Mesenchymal stem cell (in vitro differentiated cells and primary cell): ENCODE measurements at regions not wholly inside any gene's neighbourhood (a gene's known extent, or its start where the extent isn't known, plus 50 kb on each side); places are given as distances from the start of the nearest gene placed in this dataset.

Experiments
- DNase-seq: peaks from one replicate; pipeline ENCODE4 v3.0.0-alpha.2; 2013
- H2AFZ ChIP-seq: one replicate; pipeline ENCODE4 v1.6.1; 2013; ENCODE audit warnings: low read depth, mild to moderate bottlenecking, control low read depth, inconsistent platforms, low read length, moderate library complexity
- H2AK5ac ChIP-seq: 2 replicates; pipeline ENCODE4 v1.6.1; 2013; ENCODE audit warnings: low read length, moderate library complexity, mild to moderate bottlenecking, inconsistent platforms; ENCODE audit not compliant: severe bottlenecking
- H2BK120ac ChIP-seq: one replicate; pipeline ENCODE4 v1.6.1; 2013; ENCODE audit warnings: low read depth, mild to moderate bottlenecking, inconsistent platforms, low read length, moderate library complexity
- H2BK12ac ChIP-seq, 2 experiments: one replicate each; pipeline ENCODE4 v1.6.1; 2013; ENCODE audit warnings: inconsistent platforms in 2 of 2, low read length in 2 of 2, mild to moderate bottlenecking in 2 of 2, moderate library complexity in 2 of 2, control low read depth in 1 of 2
- H2BK15ac ChIP-seq: one replicate; pipeline ENCODE4 v1.6.1; 2013; ENCODE audit warnings: mild to moderate bottlenecking, low read depth, inconsistent platforms; ENCODE audit not compliant: poor library complexity, severe bottlenecking
- H2BK5ac ChIP-seq: 2 replicates; pipeline ENCODE4 v1.6.1; 2013; ENCODE audit warnings: low read depth, mild to moderate bottlenecking, low read length, control low read depth, inconsistent platforms; ENCODE audit not compliant: poor library complexity, severe bottlenecking
- H3K14ac ChIP-seq, 2 experiments: one replicate each; pipeline ENCODE4 v1.6.1; 2013; ENCODE audit warnings: inconsistent platforms in 2 of 2, low read length in 2 of 2, control low read depth in 1 of 2, mild to moderate bottlenecking in 1 of 2, moderate library complexity in 1 of 2
- H3K18ac ChIP-seq, 2 experiments: one replicate each; pipeline ENCODE4 v1.6.1; 2013; ENCODE audit warnings: inconsistent platforms in 2 of 2, low read length in 2 of 2, control low read depth in 1 of 2, low read depth in 1 of 2, mild to moderate bottlenecking in 1 of 2
- H3K23ac ChIP-seq, 2 experiments: one replicate each; pipeline ENCODE4 v1.6.1; 2013; ENCODE audit warnings: inconsistent platforms in 2 of 2, low read length in 2 of 2, mild to moderate bottlenecking in 2 of 2, moderate library complexity in 2 of 2, control low read depth in 1 of 2
- H3K27ac ChIP-seq: 2 replicates; pipeline ENCODE4 v1.5.1; 2013; ENCODE audit warnings: mild to moderate bottlenecking, moderate library complexity, low read length, control low read depth, inconsistent platforms; ENCODE audit not compliant: poor library complexity, severe bottlenecking
- H3K27me3 ChIP-seq, 2 experiments: 2 replicates each; pipeline versions ENCODE4 v1.6.1 to v1.7.0; 2013; ENCODE audit warnings: low read length in 2 of 2, mild to moderate bottlenecking in 2 of 2, moderate library complexity in 2 of 2, control low read depth in 1 of 2, inconsistent platforms in 1 of 2; ENCODE audit not compliant: control insufficient read depth in 1 of 2, insufficient read depth in 1 of 2
- H3K36me3 ChIP-seq, 2 experiments: 2 replicates each; pipeline versions ENCODE4 v1.6.1 to v1.7.0; 2013; ENCODE audit warnings: low read length in 2 of 2, control low read depth in 1 of 2, inconsistent platforms in 1 of 2, low read depth in 1 of 2, mild to moderate bottlenecking in 1 of 2; ENCODE audit not compliant: insufficient read depth in 2 of 2, control insufficient read depth in 1 of 2
- H3K4ac ChIP-seq, 2 experiments: one replicate each; pipeline ENCODE4 v1.6.1; 2013; ENCODE audit warnings: inconsistent platforms in 2 of 2, low read length in 2 of 2, mild to moderate bottlenecking in 2 of 2, moderate library complexity in 2 of 2, control low read depth in 1 of 2, low read depth in 1 of 2
- H3K4me1 ChIP-seq: 2 replicates; pipeline ENCODE4 v1.6.1; 2013; ENCODE audit warnings: low read depth, low read length, control low read depth; ENCODE audit not compliant: control insufficient read depth, insufficient read depth
- H3K4me2 ChIP-seq: 2 replicates; pipeline ENCODE4 v1.6.1; 2013; ENCODE audit warnings: low read length, mild to moderate bottlenecking, inconsistent platforms; ENCODE audit not compliant: poor library complexity, severe bottlenecking
- H3K4me3 ChIP-seq, 2 experiments: 2 replicates each; pipeline versions ENCODE4 v1.5.1 to v1.7.0; 2013; ENCODE audit warnings: low read length in 2 of 2, mild to moderate bottlenecking in 2 of 2, control low read depth in 1 of 2, low read depth in 1 of 2; ENCODE audit not compliant: insufficient read depth in 1 of 2
- H3K79me1 ChIP-seq: replicated peaks from 2 replicates; pipeline ENCODE4 v1.6.1; 2013; ENCODE audit warnings: mild to moderate bottlenecking, control low read depth, low read length, inconsistent platforms; ENCODE audit not compliant: poor library complexity, severe bottlenecking
- H3K9ac ChIP-seq: 2 replicates; pipeline ENCODE4 v1.7.0; 2013; ENCODE audit warnings: mild to moderate bottlenecking, low read length, moderate library complexity
- H3K9me3 ChIP-seq: 2 replicates; pipeline ENCODE4 v1.7.0; 2013; ENCODE audit warnings: mild to moderate bottlenecking, low read length; ENCODE audit not compliant: control insufficient read depth
- H4K8ac ChIP-seq: one replicate; pipeline ENCODE4 v1.6.1; 2013; ENCODE audit warnings: inconsistent platforms, mild to moderate bottlenecking, low read length, moderate library complexity
- H4K91ac ChIP-seq: one replicate; pipeline ENCODE4 v1.6.1; 2013; ENCODE audit warnings: mild to moderate bottlenecking, low read length, inconsistent platforms
- WGBS: methylation state at CpG from one replicate; pipeline ENCODE4 v1.1.7; 2013; ENCODE audit warnings: mixed read lengths; 5-methylcytosine and 5-hydroxymethylcytosine counted together

- Histone ChIP-seq H3K18ac (no peak overlapping the region), H3K4ac (no peak overlapping the region), H3K27me3 (no peaks in the 10 kb centered on the region), H2AFZ (no peak overlapping the region), H3K4me3 (no peak overlapping the region), H3K4me2 (no peak overlapping the region), H2BK5ac (no peak overlapping the region), H3K9me3 (no peaks in the 10 kb centered on the region), H3K14ac (no peak overlapping the region), H3K27ac (no peak overlapping the region), H4K8ac (no peak overlapping the region), H3K4me1 (no peaks in the 10 kb centered on the region), H2BK120ac (no peak overlapping the region), H3K79me1 (no peaks in the 10 kb centered on the region), H3K36me3 (no peaks in the 10 kb centered on the region), H3K9ac (peak overlapping the region; percentile 32), H3K23ac (no peak overlapping the region), H4K91ac (no peak overlapping the region), H2BK15ac (no peak overlapping the region), H2AK5ac (no peak overlapping the region), H2BK12ac (no peak overlapping the region)
- WGBS: no CpG with 5 or more reads among the region's 3 CpGs
- DNase-seq: peak; percentile 27
These were observed 592.5 kb downstream of the ARL4A start for GRCh38 chr7:13279854-13280435.

GRCh38 chr7:13282377-13282980, 595.0 kb downstream of the ARL4A start:
- Histone ChIP-seq H3K14ac (no peak overlapping the region), H2BK120ac (no peak overlapping the region), H3K18ac (no peak overlapping the region), H3K9me3 (no peaks in the 10 kb centered on the region), H2AFZ (no peak overlapping the region), H3K4me2 (no peak overlapping the region), H2AK5ac (no peak overlapping the region), H3K79me1 (no peaks in the 10 kb centered on the region), H3K23ac (no peak overlapping the region), H3K27ac (no peak overlapping the region), H4K91ac (no peak overlapping the region), H3K4ac (no peak overlapping the region), H3K9ac (no peak overlapping the region), H2BK5ac (no peak overlapping the region), H2BK15ac (no peak overlapping the region), H3K27me3 (no peaks in the 10 kb centered on the region), H3K36me3 (no peaks in the 10 kb centered on the region), H3K4me1 (no peaks in the 10 kb centered on the region), H3K4me3 (no peak overlapping the region), H4K8ac (no peak overlapping the region), H2BK12ac (no peak overlapping the region)
- 74% methylated on average over 2 of the region's 3 CpGs for WGBS
- peak; percentile 52 for DNase-seq

GRCh38 chr7:13286916-13287315, 599.5 kb downstream of the ARL4A start:
- Histone ChIP-seq H3K4me2 (no peak overlapping the region), H3K4ac (no peak overlapping the region), H4K91ac (no peak overlapping the region), H3K9me3 (no peaks in the 10 kb centered on the region), H2BK5ac (no peak overlapping the region), H3K14ac (no peak overlapping the region), H3K23ac (no peak overlapping the region), H3K79me1 (no peaks in the 10 kb centered on the region), H3K27me3 (no peaks in the 10 kb centered on the region), H3K4me3 (no peak overlapping the region), H2AFZ (no peak overlapping the region), H3K4me1 (no peaks in the 10 kb centered on the region), H3K27ac (no peak overlapping the region), H2BK15ac (no peak overlapping the region), H2AK5ac (no peak overlapping the region), H3K18ac (no peak overlapping the region), H2BK120ac (no peak overlapping the region), H2BK12ac (no peak overlapping the region), H4K8ac (no peak overlapping the region), H3K9ac (no peak overlapping the region), H3K36me3 (no peaks in the 10 kb centered on the region)
- 100% methylated on average over 1 of the region's 4 CpGs for WGBS
- DNase-seq: no peak

GRCh38 chr7:13288516-13288915, 601.1 kb downstream of the ARL4A start:
- Histone ChIP-seq H2BK12ac (no peak overlapping the region), H3K79me1 (no peaks in the 10 kb centered on the region), H4K91ac (no peak overlapping the region), H3K23ac (no peak overlapping the region), H3K4me3 (no peak overlapping the region), H3K27me3 (no peaks in the 10 kb centered on the region), H3K36me3 (no peaks in the 10 kb centered on the region), H3K14ac (no peak overlapping the region), H3K27ac (no peak overlapping the region), H2BK5ac (no peak overlapping the region), H2AFZ (no peak overlapping the region), H2BK120ac (no peak overlapping the region), H3K9me3 (no peaks in the 10 kb centered on the region), H3K4me2 (no peak overlapping the region), H3K4ac (no peak overlapping the region), H2AK5ac (no peak overlapping the region), H3K18ac (no peak overlapping the region), H3K4me1 (no peaks in the 10 kb centered on the region), H3K9ac (no peak overlapping the region), H2BK15ac (no peak overlapping the region), H4K8ac (no peak overlapping the region)
- no peak for DNase-seq
